DOHH2 (cell line): ENCODE measurements at regions not wholly inside any gene's neighbourhood (a gene's known extent, or its start where the extent isn't known, plus 50 kb on each side); places are given as distances from the start of the nearest gene placed in this dataset.

Source experiments
- EZH2phosphoT487 ChIP-seq: fragments of 200-600 bp; sonication (generic); IDR thresholded peaks from 2 replicates; pipeline ENCODE4 v1.6.1; 2017; ENCODE audit warnings: borderline replicate concordance, mild to moderate bottlenecking, antibody characterized with exemption, low read length, moderate library complexity, mixed read lengths
- TF ChIP-seq, protein P1 (sequence below): fragments of 200-600 bp; sonication (generic); IDR thresholded peaks from one replicate; pipeline ENCODE4 v1.5.1; 2014; ENCODE audit warnings: antibody characterized with exemption, mild to moderate bottlenecking, low read depth, low read length; ENCODE audit not compliant: poor library complexity, severe bottlenecking

DNA sequence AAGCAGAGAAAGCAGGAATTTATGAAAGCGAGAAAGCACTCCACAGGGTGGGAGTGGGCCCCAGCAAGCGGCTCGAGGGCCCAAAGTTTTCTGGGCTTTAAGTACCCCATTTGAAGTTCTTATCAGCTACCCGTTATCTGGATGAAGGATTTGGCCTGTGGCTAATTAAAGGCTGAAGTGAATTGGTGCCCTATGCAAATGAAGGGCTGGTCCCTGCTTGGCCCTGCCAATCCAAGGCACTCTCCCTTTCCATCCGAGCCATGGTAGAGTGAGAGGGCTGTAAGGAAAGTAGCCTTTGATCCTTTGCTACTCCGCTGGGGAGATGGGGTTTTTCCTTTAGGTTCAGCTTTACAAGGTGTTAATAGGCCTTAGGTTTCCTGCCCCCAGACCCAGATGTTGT is 469.3 kb upstream of the CFAP20DC start:
- TF ChIP-seq EZH2phosphoT487 = no peak
- TF ChIP-seq, protein P1, sequence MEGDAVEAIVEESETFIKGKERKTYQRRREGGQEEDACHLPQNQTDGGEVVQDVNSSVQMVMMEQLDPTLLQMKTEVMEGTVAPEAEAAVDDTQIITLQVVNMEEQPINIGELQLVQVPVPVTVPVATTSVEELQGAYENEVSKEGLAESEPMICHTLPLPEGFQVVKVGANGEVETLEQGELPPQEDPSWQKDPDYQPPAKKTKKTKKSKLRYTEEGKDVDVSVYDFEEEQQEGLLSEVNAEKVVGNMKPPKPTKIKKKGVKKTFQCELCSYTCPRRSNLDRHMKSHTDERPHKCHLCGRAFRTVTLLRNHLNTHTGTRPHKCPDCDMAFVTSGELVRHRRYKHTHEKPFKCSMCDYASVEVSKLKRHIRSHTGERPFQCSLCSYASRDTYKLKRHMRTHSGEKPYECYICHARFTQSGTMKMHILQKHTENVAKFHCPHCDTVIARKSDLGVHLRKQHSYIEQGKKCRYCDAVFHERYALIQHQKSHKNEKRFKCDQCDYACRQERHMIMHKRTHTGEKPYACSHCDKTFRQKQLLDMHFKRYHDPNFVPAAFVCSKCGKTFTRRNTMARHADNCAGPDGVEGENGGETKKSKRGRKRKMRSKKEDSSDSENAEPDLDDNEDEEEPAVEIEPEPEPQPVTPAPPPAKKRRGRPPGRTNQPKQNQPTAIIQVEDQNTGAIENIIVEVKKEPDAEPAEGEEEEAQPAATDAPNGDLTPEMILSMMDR = no peak
